Panc1 (cell line): ENCODE measurements at regions not wholly inside any gene's neighbourhood (a gene's known extent, or its start where the extent isn't known, plus 50 kb on each side); places are given as distances from the start of the nearest gene placed in this dataset.

Experiments
- ATAC-seq: fragments of 200-7000 bp; cut with Tn5 transposase; 2 replicates; pipeline ENCODE4 v1.9.1; 2020; ENCODE audit warnings: mild to moderate bottlenecking, moderate library complexity
- BruUV-seq: library from RNA; stranded (reverse); fragments of 400-500 nt; replicated peaks from 2 replicates; lab custom pipeline; 2021; lab: Mats Ljungman, UMichigan
- CTCF ChIA-PET: fragments of 300-600 bp; sonication (Branson Sonifier 250); formaldehyde crosslinking; loops from one replicate; lab custom pipeline; 2022; ENCODE audit warnings: antibody characterized with exemption; lab: Charles Lee
- POLR2A ChIA-PET: fragments of 300-600 bp; sonication (Branson Sonifier 250); formaldehyde crosslinking; loops from one replicate; lab custom pipeline; 2022; ENCODE audit warnings: antibody characterized with exemption; lab: Charles Lee
- DNase-seq: peaks from one replicate; pipeline ENCODE4 v3.0.0-alpha.2; 2010; ENCODE audit warnings: low read depth, low spot score
- H3K27ac ChIP-seq: 2 replicates; pipeline ENCODE4 v1.5.1; 2011; ENCODE audit warnings: mild to moderate bottlenecking, low read length, inconsistent platforms
- H3K27me3 ChIP-seq: fragments of 200-500 bp; sonication (Bioruptor generic); 2 replicates; pipeline ENCODE4 v1.6.0; 2014; ENCODE audit warnings: low read length, inconsistent platforms; ENCODE audit not compliant: control insufficient read depth, insufficient read depth
- H3K36me3 ChIP-seq: fragments of 200-500 bp; sonication (Bioruptor generic); 2 replicates; pipeline ENCODE4 v1.5.1; 2014; ENCODE audit warnings: inconsistent platforms, mild to moderate bottlenecking, low read length, moderate library complexity; ENCODE audit not compliant: control insufficient read depth, insufficient read depth
- H3K4me1 ChIP-seq: 2 replicates; pipeline ENCODE4 v1.5.1; 2011; ENCODE audit warnings: inconsistent platforms, mild to moderate bottlenecking, low read length, moderate library complexity; ENCODE audit not compliant: control insufficient read depth, insufficient read depth
- H3K4me3 ChIP-seq, 2 experiments: 2 replicates each; pipeline ENCODE4 v1.5.1; 2011 to 2012; ENCODE audit warnings: low read depth in 2 of 2, low read length in 2 of 2, mild to moderate bottlenecking in 2 of 2, inconsistent platforms in 1 of 2, moderate library complexity in 1 of 2
- H3K9me3 ChIP-seq: fragments of 200-500 bp; sonication (Bioruptor generic); 2 replicates; pipeline ENCODE4 v1.5.1; 2014; ENCODE audit warnings: low read depth, mild to moderate bottlenecking, inconsistent platforms, low read length, moderate library complexity; ENCODE audit not compliant: control insufficient read depth, insufficient read depth
- CTCF ChIP-seq: fragments of 450-650 bp; IDR thresholded peaks from 2 replicates; pipeline ENCODE4 v1.5.1; 2017; ENCODE audit warnings: mild to moderate bottlenecking
- POLR2AphosphoS5 ChIP-seq: IDR thresholded peaks from 2 replicates; pipeline ENCODE4 v1.6.1; 2012; ENCODE audit warnings: mild to moderate bottlenecking, low read depth, low read length, moderate library complexity
- REST ChIP-seq, 2 experiments: IDR thresholded peaks; 2 replicates each; pipeline ENCODE4 v1.6.1; 2011 to 2012; ENCODE audit warnings: low read depth in 2 of 2, control low read depth in 1 of 2, low read length in 1 of 2, mild to moderate bottlenecking in 1 of 2, moderate library complexity in 1 of 2; ENCODE audit not compliant: insufficient read depth in 1 of 2
- SIN3A ChIP-seq: IDR thresholded peaks from 2 replicates; pipeline ENCODE4 v1.6.1; 2012; ENCODE audit warnings: low read depth, mild to moderate bottlenecking, low read length, moderate library complexity, borderline replicate concordance; ENCODE audit not compliant: insufficient read depth
- TCF7L2 ChIP-seq: IDR thresholded peaks from 2 replicates; pipeline ENCODE4 v1.6.1; 2011; ENCODE audit warnings: mild to moderate bottlenecking, low read depth, low read length, inconsistent platforms
- in situ Hi-C: cut with HindIII; loops from 2 replicates; pipeline ENCODE4 v1.10.0; 2016; ENCODE audit warnings: low sequenced_read_pairs, low pct_unique_long_range_greater_than_20kb
- intact Hi-C: fragments of 100-400 bp; cut with micrococcal nuclease; formaldehyde crosslinking; loops from one replicate; pipeline ENCODE4 v1.10.0; 2022; ENCODE audit not compliant: unreplicated experiment

GRCh38 chr5:45189042-45189441 is 380.3 kb downstream of the MRPS30 start:
- H3K4me3 ChIP-seq: no peak overlapping the region
- intact Hi-C loops (no loop called here), in situ Hi-C loops (no loop called here)
- CTCF ChIA-PET: no interaction called here
- H3K4me1 ChIP-seq: no peaks in the 10 kb centered on the region
- H3K27me3 ChIP-seq: no peaks in the 10 kb centered on the region
- DNase-seq: no peak
- no peak overlapping the region for H3K27ac ChIP-seq
- H3K36me3 ChIP-seq: no peaks in the 10 kb centered on the region
- POLR2A ChIA-PET: no interaction called here
- no peaks in the 10 kb centered on the region for H3K9me3 ChIP-seq
- TF ChIP-seq REST (IDR thresholded peaks at IDR 0.05; ENCODE audit: insufficient read depth in 1 of 2, low read depth in 2 of 2, low read length in 1 of 2): no peak
- TF ChIP-seq TCF7L2: no peak
- TF ChIP-seq SIN3A: no peak
- no peak for TF ChIP-seq CTCF
- TF ChIP-seq POLR2AphosphoS5: no peak
- BruUV-seq: no TSS peak
- ATAC-seq: no peak

GRCh38 chr5:45189481-45189880 is 380.7 kb downstream of the MRPS30 start:
- CTCF ChIA-PET: no interaction called here
- in situ Hi-C loops: no loop called here

More at GRCh38 chr5:45189481-45189880, 380.7 kb downstream of the MRPS30 start:
- Histone ChIP-seq H3K36me3 (no peaks in the 10 kb centered on the region), H3K4me3 (no peak overlapping the region), H3K4me1 (no peaks in the 10 kb centered on the region), H3K9me3 (no peaks in the 10 kb centered on the region), H3K27ac (no peak overlapping the region), H3K27me3 (no peaks in the 10 kb centered on the region)
- ATAC-seq (no peak), DNase-seq (no peak)
- POLR2A ChIA-PET: no interaction called here
- BruUV-seq: no TSS peak
- intact Hi-C loops: no loop called here
- TF ChIP-seq REST (IDR thresholded peaks at IDR 0.05; ENCODE audit: insufficient read depth in 1 of 2, low read depth in 2 of 2, low read length in 1 of 2) (no peak), TCF7L2 (no peak), CTCF (no peak), SIN3A (no peak), POLR2AphosphoS5 (no peak)
